ENCODE measurements at regions not wholly inside any gene's neighbourhood (a gene's known extent, or its start where the extent isn't known, plus 50 kb on each side); places are given as distances from the start of the nearest gene placed in this dataset.
A peak's percentile ranks its signal among the peaks of the same experiment; 100 is the strongest.

DNA sequence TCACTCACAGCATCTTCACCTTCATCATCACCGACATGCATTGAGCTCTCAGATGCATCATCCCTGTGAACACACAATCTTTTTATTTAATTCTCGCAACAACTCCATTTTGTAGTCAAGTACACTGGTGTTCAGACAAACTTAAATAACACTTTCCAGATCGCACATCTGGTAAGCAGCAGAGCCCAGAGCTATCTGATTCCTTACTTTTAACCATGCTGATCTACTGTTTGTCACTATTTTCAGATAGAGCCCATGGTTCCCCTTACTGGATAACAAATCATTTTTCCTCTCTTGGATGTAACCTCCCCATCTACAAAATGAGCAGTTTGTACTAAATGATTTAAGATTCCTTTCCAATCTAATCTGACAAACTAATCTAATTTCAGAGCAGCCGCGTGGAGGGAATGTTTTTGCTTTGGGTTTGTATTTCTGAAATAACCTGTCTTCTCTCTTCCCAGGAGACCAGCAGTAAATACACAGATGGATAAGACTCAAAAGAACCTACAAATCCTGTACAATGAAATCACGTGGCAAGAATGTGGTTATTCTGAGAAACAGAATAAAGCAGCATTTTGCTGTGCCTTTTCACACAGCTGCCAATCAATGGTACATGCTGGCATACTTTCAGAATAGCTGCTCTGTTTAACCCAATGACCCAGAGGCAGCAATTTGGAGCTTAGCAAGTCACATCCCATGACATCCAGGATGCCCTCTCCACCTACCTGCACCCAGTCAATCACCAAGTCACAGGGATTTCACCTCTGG, 72.9 kb upstream of the CCL2 start:
- no peak overlapping the region for H3K27ac ChIP-seq
- H3K36me3 ChIP-seq = no peaks in the 10 kb centered on the region
- no peak for TF ChIP-seq POLR2A (IDR thresholded peaks at IDR 0.05)
- TF ChIP-seq, protein P1, sequence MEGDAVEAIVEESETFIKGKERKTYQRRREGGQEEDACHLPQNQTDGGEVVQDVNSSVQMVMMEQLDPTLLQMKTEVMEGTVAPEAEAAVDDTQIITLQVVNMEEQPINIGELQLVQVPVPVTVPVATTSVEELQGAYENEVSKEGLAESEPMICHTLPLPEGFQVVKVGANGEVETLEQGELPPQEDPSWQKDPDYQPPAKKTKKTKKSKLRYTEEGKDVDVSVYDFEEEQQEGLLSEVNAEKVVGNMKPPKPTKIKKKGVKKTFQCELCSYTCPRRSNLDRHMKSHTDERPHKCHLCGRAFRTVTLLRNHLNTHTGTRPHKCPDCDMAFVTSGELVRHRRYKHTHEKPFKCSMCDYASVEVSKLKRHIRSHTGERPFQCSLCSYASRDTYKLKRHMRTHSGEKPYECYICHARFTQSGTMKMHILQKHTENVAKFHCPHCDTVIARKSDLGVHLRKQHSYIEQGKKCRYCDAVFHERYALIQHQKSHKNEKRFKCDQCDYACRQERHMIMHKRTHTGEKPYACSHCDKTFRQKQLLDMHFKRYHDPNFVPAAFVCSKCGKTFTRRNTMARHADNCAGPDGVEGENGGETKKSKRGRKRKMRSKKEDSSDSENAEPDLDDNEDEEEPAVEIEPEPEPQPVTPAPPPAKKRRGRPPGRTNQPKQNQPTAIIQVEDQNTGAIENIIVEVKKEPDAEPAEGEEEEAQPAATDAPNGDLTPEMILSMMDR (IDR thresholded peaks at IDR 0.05) = no peak
- DNase-seq = no peak
- no peaks in the 10 kb centered on the region for H3K27me3 ChIP-seq
- H3K4me3 ChIP-seq = no peak overlapping the region
- H3K4me1 ChIP-seq = no peaks in the 10 kb centered on the region
- H3K9me3 ChIP-seq = no peaks in the 10 kb centered on the region

DNA sequence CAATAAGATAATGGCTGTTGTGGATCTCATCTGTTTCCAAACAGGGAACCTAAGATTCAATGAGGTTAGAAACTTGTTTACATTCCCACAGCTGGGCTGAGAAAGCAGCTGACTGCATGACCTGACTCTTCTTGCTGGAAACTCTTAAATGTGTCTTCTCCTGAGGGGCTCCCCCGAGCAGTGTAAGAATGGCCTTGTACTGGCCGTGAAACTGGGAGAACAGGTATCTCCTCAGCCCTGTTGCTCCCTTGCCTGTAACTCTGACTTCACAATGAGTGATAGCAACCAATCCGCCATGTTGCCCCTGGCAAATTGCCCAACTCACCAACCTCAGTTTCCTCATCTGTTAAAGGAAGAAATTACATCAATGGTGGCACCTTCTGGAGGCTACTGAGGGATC, 59.1 kb upstream of the CCL2 start:
- Histone ChIP-seq H3K36me3 (no peaks in the 10 kb centered on the region), H3K27ac (no peak overlapping the region), H3K4me3 (no peak overlapping the region), H3K27me3 (no peaks in the 10 kb centered on the region), H3K4me1 (no peaks in the 10 kb centered on the region), H3K9me3 (no peaks in the 10 kb centered on the region)
- no peak for DNase-seq
- TF ChIP-seq, protein P1 (IDR thresholded peaks at IDR 0.05) = no peak
- no peak for TF ChIP-seq POLR2A (IDR thresholded peaks at IDR 0.05)

DNA sequence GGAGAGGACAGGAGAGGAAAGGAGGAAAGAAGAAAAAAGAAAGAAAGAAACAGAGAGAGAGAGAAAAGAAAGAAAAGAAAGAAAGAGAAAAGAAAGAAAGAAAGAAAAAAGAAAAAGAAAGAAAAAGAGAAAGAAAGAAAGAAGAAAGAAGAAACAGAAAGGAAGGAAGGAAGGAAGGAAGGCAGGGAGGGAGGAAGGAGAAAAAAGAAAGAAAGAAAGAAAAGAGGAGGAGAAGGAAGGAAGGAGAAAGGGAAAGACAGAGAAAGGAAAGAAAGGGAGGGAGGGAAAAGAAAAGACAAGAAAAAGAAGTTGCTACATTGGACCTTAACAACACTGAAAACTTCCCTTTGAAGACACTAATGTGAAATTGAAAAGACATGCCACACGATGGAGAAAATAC, 56.6 kb upstream of the CCL2 start:
- DNase-seq = no peak
- H3K4me1 ChIP-seq = no peaks in the 10 kb centered on the region
- no peak overlapping the region for H3K4me3 ChIP-seq
- no peaks in the 10 kb centered on the region for H3K27me3 ChIP-seq
- no peak for TF ChIP-seq POLR2A (IDR thresholded peaks at IDR 0.05)
- TF ChIP-seq, protein P1 (IDR thresholded peaks at IDR 0.05) = no peak
- peaks cover 0 to 2% (median 0%) of the 10 kb centered on the region in 4 donors for H3K9me3 ChIP-seq
- H3K27ac ChIP-seq = no peak overlapping the region
- H3K36me3 ChIP-seq = no peaks in the 10 kb centered on the region

DNA sequence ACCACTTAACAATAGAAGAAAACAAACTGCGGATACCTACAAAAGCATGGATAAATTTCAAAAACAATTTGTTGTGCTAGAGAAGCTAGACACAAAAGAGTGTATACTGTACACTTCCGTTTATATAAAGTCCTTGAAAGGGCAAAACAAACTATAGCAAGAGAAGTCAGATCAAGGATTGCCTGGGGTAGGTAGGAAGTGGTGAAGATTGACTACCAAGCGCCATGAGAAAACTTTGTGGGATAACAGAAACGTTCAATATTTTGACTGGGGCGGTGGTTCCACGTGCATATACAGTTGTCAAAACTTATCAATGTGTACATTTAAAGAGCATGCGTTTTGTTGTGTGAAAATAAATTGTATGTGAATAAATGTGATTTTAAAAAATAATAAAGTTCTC, 55.6 kb upstream of the CCL2 start:
- H3K4me1 ChIP-seq = no peaks in the 10 kb centered on the region
- no peaks in the 10 kb centered on the region for H3K36me3 ChIP-seq
- no peak overlapping the region for H3K4me3 ChIP-seq
- no peak overlapping the region for H3K27ac ChIP-seq
- no peak for DNase-seq
- peaks cover 0 to 2% (median 0%) of the 10 kb centered on the region in 4 donors for H3K9me3 ChIP-seq
- no peaks in the 10 kb centered on the region for H3K27me3 ChIP-seq
- TF ChIP-seq, protein P1 (IDR thresholded peaks at IDR 0.05) = no peak
- TF ChIP-seq POLR2A (IDR thresholded peaks at IDR 0.05) = no peak

DNA sequence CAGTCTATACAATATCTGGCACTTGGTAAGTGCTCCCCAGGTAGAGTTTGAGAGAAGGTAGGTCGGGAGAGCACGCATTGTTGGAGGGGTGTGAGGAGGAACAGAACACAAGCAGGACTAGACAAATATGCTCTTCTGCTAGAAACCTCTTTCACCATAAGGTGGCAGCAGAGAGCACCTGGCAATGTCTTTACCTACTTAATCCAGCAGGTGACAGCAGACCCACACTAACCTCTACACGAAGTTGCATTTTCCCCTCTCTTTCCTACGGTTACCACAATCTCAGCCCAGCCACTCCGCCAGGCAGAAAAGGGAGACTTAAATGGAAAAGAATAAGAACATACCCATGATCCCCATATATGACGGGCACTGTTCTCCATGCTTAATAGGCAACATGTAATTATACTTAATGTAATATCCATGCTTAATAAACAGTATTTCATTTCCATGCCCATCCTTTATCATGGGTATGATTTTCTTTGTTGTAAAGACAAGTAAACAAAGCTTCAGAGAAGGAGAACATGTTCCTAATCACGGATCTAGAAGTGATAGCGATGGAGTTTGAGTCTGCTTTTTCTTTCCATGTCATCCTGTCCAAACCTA, 55.1 kb upstream of the CCL2 start:
- Histone ChIP-seq H3K36me3 (no peaks in the 10 kb centered on the region), H3K27ac (no peak overlapping the region), H3K4me1 (no peaks in the 10 kb centered on the region), H3K9me3 (peaks cover 0 to 2% (median 0%) of the 10 kb centered on the region in 4 donors), H3K4me3 (no peak overlapping the region), H3K27me3 (no peaks in the 10 kb centered on the region)
- peak in 2 of 3 donors; percentile 64 to 84 for DNase-seq
- TF ChIP-seq, protein P1 (IDR thresholded peaks at IDR 0.05) = peak; percentile 93 to 100 (median 100)
- TF ChIP-seq POLR2A (IDR thresholded peaks at IDR 0.05) = no peak

Data from Peyer's patch (tissue), 4 donors.